KBM-7 (cell line): ENCODE measurements at regions not wholly inside any gene's neighbourhood (a gene's known extent, or its start where the extent isn't known, plus 50 kb on each side); places are given as distances from the start of the nearest gene placed in this dataset.

Experiments
- DNase-seq: peaks from one replicate; pipeline ENCODE4 v3.0.0-alpha.2; 2015
- in situ Hi-C: fragments of 300-500 bp; cut with MboI; formaldehyde crosslinking; loops from 2 replicates; pipeline ENCODE4 v1.14.3; 2020; ENCODE audit warnings: low sequenced_read_pairs, low pct_unique_long_range_greater_than_20kb, mixed read lengths

DNA sequence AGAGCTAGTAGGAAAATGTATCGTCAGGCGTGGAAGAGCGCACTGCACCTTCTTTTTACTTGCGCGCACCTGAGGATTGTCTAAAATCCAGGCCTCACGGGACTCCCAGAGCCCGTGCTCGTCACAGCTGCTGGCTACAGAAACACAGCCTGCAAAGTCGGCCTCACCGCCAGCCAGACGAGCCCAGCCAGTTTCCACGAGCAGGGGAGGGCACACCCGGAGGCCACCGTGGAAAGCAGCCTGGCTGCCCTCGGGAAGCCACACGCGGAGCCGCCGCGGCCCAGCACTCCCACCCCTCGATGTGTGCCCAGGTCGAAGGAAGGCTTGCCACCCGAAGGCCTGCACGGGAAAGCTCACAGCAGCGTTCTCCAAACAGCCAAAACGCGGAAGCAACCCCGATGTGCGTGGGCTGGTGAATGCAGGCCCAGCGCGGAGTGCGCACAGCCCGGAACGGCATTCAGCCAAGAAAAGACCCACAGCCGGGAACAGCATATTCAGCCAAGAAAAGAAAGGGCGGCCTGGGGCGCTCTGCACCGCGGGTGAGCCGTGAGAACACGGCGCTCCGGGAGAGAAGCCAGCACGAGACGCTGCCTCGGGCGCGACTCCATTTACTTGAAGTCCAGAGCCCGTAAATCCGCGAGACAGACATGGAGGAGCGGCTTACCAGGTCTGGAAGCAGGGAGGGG lies 53.9 kb upstream of the SALL3 start:
- DNase-seq: no peak
- in situ Hi-C loops: no loop called here

GRCh38 chr18:78926243-78926615 lies 53.4 kb upstream of the SALL3 start:
- in situ Hi-C loops: no loop called here
- DNase-seq: no peak

DNA sequence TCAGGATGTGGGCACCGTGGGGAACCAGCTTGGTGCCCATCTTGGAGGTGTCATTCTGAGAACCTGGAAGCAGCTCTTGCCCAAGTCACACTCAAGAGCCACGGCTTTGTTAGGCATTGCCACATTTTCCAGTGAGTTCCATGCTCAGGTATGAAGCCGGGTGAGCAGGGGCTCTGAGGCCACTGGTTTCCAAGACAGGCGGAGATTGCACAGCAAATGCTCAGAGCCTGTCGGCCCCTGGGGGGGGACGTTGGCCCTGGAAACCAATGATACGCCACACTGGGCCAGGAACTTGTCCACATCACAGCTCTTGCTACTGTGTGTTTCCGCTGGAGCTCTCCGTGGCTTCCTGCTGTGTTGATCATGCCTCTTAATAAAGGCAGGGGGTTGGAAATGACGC lies 52.5 kb upstream of the SALL3 start:
- DNase-seq: no peak
- in situ Hi-C loops: no loop called here

- DNase-seq: no peak
- in situ Hi-C loops: no loop called here
Observed at GRCh38 chr18:78927616-78928015, 52.0 kb upstream of the SALL3 start.

DNA sequence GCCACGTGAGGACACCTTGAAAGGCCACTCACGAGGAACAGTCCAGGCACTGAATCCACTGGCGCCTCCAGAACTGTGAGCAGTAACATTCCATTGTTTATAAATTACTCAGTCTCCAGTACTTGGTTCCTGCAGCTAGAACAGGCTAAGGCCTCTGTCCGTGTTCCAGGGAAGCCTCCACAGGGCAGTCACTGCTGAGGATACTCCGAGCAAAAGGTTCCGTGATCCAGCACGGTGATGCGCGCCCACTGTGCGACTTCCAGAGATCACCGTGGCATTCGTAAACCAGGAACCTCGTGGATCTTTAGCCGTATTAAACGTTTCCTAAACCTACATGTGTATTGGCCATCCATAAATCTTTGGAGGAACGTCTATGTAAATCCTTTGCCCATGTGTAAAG lies 51.5 kb upstream of the SALL3 start:
- no peak for DNase-seq
- in situ Hi-C loops: no loop called here

DNA sequence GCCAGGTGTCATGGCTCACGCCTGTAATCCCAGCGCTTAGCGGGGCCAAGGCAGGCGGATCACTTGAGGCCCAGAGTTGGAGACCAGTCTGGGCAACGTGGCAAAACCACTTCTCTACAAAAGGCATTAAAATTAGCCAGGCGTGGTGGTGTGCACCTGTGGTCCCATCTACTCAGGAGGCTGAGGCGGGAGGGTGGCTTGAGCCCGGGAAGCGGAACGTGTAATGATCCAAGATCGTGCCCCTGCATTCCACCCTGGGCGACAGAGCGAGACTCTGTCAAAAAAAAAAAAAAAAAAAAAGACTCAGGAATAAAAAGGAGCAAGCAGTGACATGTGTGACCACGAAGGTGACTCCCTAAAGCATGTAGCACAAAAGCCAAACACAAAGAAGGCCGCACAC lies 50.1 kb upstream of the SALL3 start:
- in situ Hi-C loops: no loop called here
- no peak for DNase-seq
